ENCODE measurements at regions not wholly inside any gene's neighbourhood (a gene's known extent, or its start where the extent isn't known, plus 50 kb on each side); places are given as distances from the start of the nearest gene placed in this dataset.

GRCh38 chr16:9141813-9142212 lies 50.4 kb downstream of the HAPSTR1 start:
- no peak for TF ChIP-seq POLR2A (IDR thresholded peaks at IDR 0.05)
- TF ChIP-seq CTCF (IDR thresholded peaks at IDR 0.05): no peak
- no peak overlapping the region for H3K4me3 ChIP-seq
- H3K27ac ChIP-seq: no peak overlapping the region
- no peaks in the 10 kb centered on the region for H3K27me3 ChIP-seq
- H3K9me3 ChIP-seq: no peaks in the 10 kb centered on the region
- no peak for DNase-seq
- intact Hi-C loops (cut with DNase I): no loop called here
- H3K36me3 ChIP-seq: no peaks in the 10 kb centered on the region
- 92 to 100% methylated on average over 2 to 8 of the region's 8 CpGs for whole genome bisulfite sequencing, 2 donors
- H3K4me1 ChIP-seq: peaks cover 0 to 10% (median 6%) of the 10 kb centered on the region in 3 donors

- no peaks in the 10 kb centered on the region for H3K27me3 ChIP-seq
- H3K27ac ChIP-seq: no peak overlapping the region
- intact Hi-C loops (cut with DNase I): no loop called here
- no peak overlapping the region for H3K4me3 ChIP-seq
- no peak for TF ChIP-seq CTCF (IDR thresholded peaks at IDR 0.05)
- no peak for TF ChIP-seq POLR2A (IDR thresholded peaks at IDR 0.05)
- WGBS, 2 donors: 97 to 98% methylated on average over 8 of the region's 8 CpGs
- H3K4me1 ChIP-seq: peaks cover 0 to 5% (median 2%) of the 10 kb centered on the region in 3 donors
- no peaks in the 10 kb centered on the region for H3K9me3 ChIP-seq
- H3K36me3 ChIP-seq: no peaks in the 10 kb centered on the region
- no peak for DNase-seq
Observed at GRCh38 chr16:9144106-9144505, 52.7 kb downstream of the HAPSTR1 start.

- H3K9me3 ChIP-seq: no peaks in the 10 kb centered on the region
- DNase-seq: no peak
- TF ChIP-seq POLR2A (IDR thresholded peaks at IDR 0.05) (no peak), CTCF (IDR thresholded peaks at IDR 0.05) (no peak)
- H3K36me3 ChIP-seq: no peaks in the 10 kb centered on the region
- intact Hi-C loops (cut with DNase I): no loop called here
- H3K4me1 ChIP-seq: peaks cover 0 to 6% (median 0%) of the 10 kb centered on the region in 3 donors
- H3K4me3 ChIP-seq: no peak overlapping the region
- H3K27me3 ChIP-seq: peaks cover 0 to 1% (median 0%) of the 10 kb centered on the region in 4 donors
- H3K27ac ChIP-seq: no peak overlapping the region
- 56 to 66% methylated on average over 9 of the region's 9 CpGs for WGBS, 2 donors
Observed at GRCh38 chr16:9148374-9149015, 57.1 kb downstream of the HAPSTR1 start.

GRCh38 chr16:9151074-9151473 lies 59.6 kb downstream of the HAPSTR1 start:
- Histone ChIP-seq H3K4me3 (no peak overlapping the region), H3K36me3 (no peaks in the 10 kb centered on the region), H3K27ac (no peak overlapping the region), H3K4me1 (peaks cover 0 to 6% (median 0%) of the 10 kb centered on the region in 3 donors), H3K9me3 (no peaks in the 10 kb centered on the region), H3K27me3 (peaks cover 0 to 25% (median 0%) of the 10 kb centered on the region in 4 donors)
- TF ChIP-seq POLR2A (IDR thresholded peaks at IDR 0.05): no peak
- TF ChIP-seq CTCF (IDR thresholded peaks at IDR 0.05): no peak
- 30 to 41% methylated on average over 5 of the region's 5 CpGs for WGBS, 2 donors
- no peak for DNase-seq
- intact Hi-C loops (cut with DNase I): loop anchor here (10.0 kb wide), 1 partner anchor 1024 kb away; no protein-coding TSS in a partner anchor

- WGBS, 2 donors: 53% methylated on average over 2 to 5 of the region's 5 CpGs
- Histone ChIP-seq H3K27me3 (peaks cover 0 to 27% (median 0%) of the 10 kb centered on the region in 4 donors), H3K4me3 (no peak overlapping the region), H3K36me3 (no peaks in the 10 kb centered on the region), H3K9me3 (no peaks in the 10 kb centered on the region), H3K4me1 (peaks cover 0 to 6% (median 0%) of the 10 kb centered on the region in 3 donors), H3K27ac (no peak overlapping the region)
- TF ChIP-seq CTCF (IDR thresholded peaks at IDR 0.05) (no peak), POLR2A (IDR thresholded peaks at IDR 0.05) (no peak)
- no peak for DNase-seq
- intact Hi-C loops (cut with DNase I): loop anchor here (10.0 kb wide), 1 partner anchor 1023 kb away; no protein-coding TSS in a partner anchor
Observed at GRCh38 chr16:9151597-9151996, 60.2 kb downstream of the HAPSTR1 start.
